HG03354 (cell line): ENCODE measurements at regions not wholly inside any gene's neighbourhood (a gene's known extent, or its start where the extent isn't known, plus 50 kb on each side); places are given as distances from the start of the nearest gene placed in this dataset.

Experiments used
- ATAC-seq: cut with Tn5 transposase; IDR thresholded peaks from one replicate; pipeline ENCODE4 v1.9.1; 2021; ENCODE audit warnings: mild to moderate bottlenecking; ENCODE audit not compliant: unreplicated experiment, poor library complexity, severe bottlenecking

- no peak for ATAC-seq
These were observed 445.6 kb upstream of the SPRED2 start for GRCh38 chr2:65878011-65878340.

- no peak for ATAC-seq
These were observed 445.1 kb upstream of the SPRED2 start for GRCh38 chr2:65877331-65878010.

GRCh38 chr2:65876114-65876513, 443.7 kb upstream of the SPRED2 start:
- ATAC-seq: no peak

GRCh38 chr2:65870826-65871225, 438.4 kb upstream of the SPRED2 start:
- no peak for ATAC-seq

- ATAC-seq: no peak
These were observed 436.9 kb upstream of the SPRED2 start for GRCh38 chr2:65869296-65869695.

- no peak for ATAC-seq
These were observed 435.8 kb upstream of the SPRED2 start for GRCh38 chr2:65868177-65868576.

GRCh38 chr2:65867446-65867845, 435.0 kb upstream of the SPRED2 start:
- ATAC-seq: no peak

GRCh38 chr2:65866148-65866547, 433.7 kb upstream of the SPRED2 start:
- no peak for ATAC-seq

GRCh38 chr2:65864619-65865018, 432.2 kb upstream of the SPRED2 start:
- no peak for ATAC-seq

GRCh38 chr2:65863713-65864112, 431.3 kb upstream of the SPRED2 start:
- ATAC-seq: no peak

- ATAC-seq: no peak
These were observed 424.5 kb upstream of the SPRED2 start for GRCh38 chr2:65856928-65857327.

- no peak for ATAC-seq
These were observed 424.0 kb upstream of the SPRED2 start for GRCh38 chr2:65856423-65856822.

GRCh38 chr2:65850695-65851094, 418.3 kb upstream of the SPRED2 start:
- ATAC-seq: no peak

- ATAC-seq: no peak
These were observed 414.7 kb upstream of the SPRED2 start for GRCh38 chr2:65846989-65847678.

GRCh38 chr2:65845442-65846182, 413.2 kb upstream of the SPRED2 start:
- no peak for ATAC-seq

GRCh38 chr2:65842104-65842503, 409.7 kb upstream of the SPRED2 start:
- no peak for ATAC-seq

- no peak for ATAC-seq
These were observed 403.7 kb upstream of the SPRED2 start for GRCh38 chr2:65835975-65836549.

GRCh38 chr2:65834771-65835475, 402.5 kb upstream of the SPRED2 start:
- ATAC-seq: no peak

- no peak for ATAC-seq
These were observed 401.7 kb upstream of the SPRED2 start for GRCh38 chr2:65834062-65834461.

- no peak for ATAC-seq
These were observed 399.1 kb upstream of the SPRED2 start for GRCh38 chr2:65831509-65831908.
